Stimulated activated CD8-positive, alpha-beta memory T cell treated with anti-CD3 and anti-CD28 coated beads, Interleukin-4, amount 100 ng/mL, for 48 hours (primary cell): ENCODE measurements at regions not wholly inside any gene's neighbourhood (a gene's known extent, or its start where the extent isn't known, plus 50 kb on each side); places are given as distances from the start of the nearest gene placed in this dataset.
"Not testable (repeated sequence)": the region's sequence is repeated elsewhere in the genome, so short reads cannot be mapped to it uniquely, and the experiment has no call there.

Experiments
- DNase-seq: peaks from one replicate; pipeline ENCODE4 v3.0.0-alpha.2; 2020

- DNase-seq, result no peak
Measured at GRCh38 chr18:40197711-40198110, 1757.3 kb upstream of the PIK3C3 start.

GRCh38 chr18:40186677-40187076, 1768.4 kb upstream of the PIK3C3 start:
- DNase-seq, result no peak

GRCh38 chr18:40179729-40180461, 1775.1 kb upstream of the PIK3C3 start:
- DNase-seq, result no peak

- DNase-seq, result no peak
Measured at GRCh38 chr18:40168026-40168425, 1787.0 kb upstream of the PIK3C3 start.

GRCh38 chr18:40163254-40163653, 1791.8 kb upstream of the PIK3C3 start:
- no peak for DNase-seq

GRCh38 chr18:40160361-40160760, 1794.7 kb upstream of the PIK3C3 start:
- no peak for DNase-seq

GRCh38 chr18:40159141-40160017, 1795.7 kb upstream of the PIK3C3 start:
- no peak for DNase-seq

GRCh38 chr18:40157120-40157519, 1797.9 kb upstream of the PIK3C3 start:
- no peak for DNase-seq

GRCh38 chr18:40152859-40153258, 1802.2 kb upstream of the PIK3C3 start:
- no peak for DNase-seq

- DNase-seq, result no peak
Measured at GRCh38 chr18:40148960-40149359, 1806.1 kb upstream of the PIK3C3 start.

GRCh38 chr18:40133253-40133652, 1821.8 kb upstream of the PIK3C3 start:
- DNase-seq, result no peak

GRCh38 chr18:40132438-40132837, 1822.6 kb upstream of the PIK3C3 start:
- DNase-seq, result not testable (repeated sequence)

- no peak for DNase-seq
Measured at GRCh38 chr18:40124107-40124506, 1830.9 kb upstream of the PIK3C3 start.

GRCh38 chr18:40120796-40121391, 1834.1 kb upstream of the PIK3C3 start:
- no peak for DNase-seq

GRCh38 chr18:40120356-40120755, 1834.7 kb upstream of the PIK3C3 start:
- no peak for DNase-seq

- not testable (repeated sequence) for DNase-seq
Measured at GRCh38 chr18:40119581-40119980, 1835.5 kb upstream of the PIK3C3 start.

- DNase-seq, result no peak
Measured at GRCh38 chr18:40110455-40110854, 1844.6 kb upstream of the PIK3C3 start.

- no peak for DNase-seq
Measured at GRCh38 chr18:40109252-40110049, 1845.6 kb upstream of the PIK3C3 start.

GRCh38 chr18:40108596-40108995, 1846.4 kb upstream of the PIK3C3 start:
- DNase-seq, result no peak

- DNase-seq, result no peak
Measured at GRCh38 chr18:40102903-40103302, 1852.1 kb upstream of the PIK3C3 start.

- DNase-seq, result no peak
Measured at GRCh38 chr18:40099641-40100040, 1855.4 kb upstream of the PIK3C3 start.

- DNase-seq, result no peak
Measured at GRCh38 chr18:40096675-40097074, 1858.4 kb upstream of the PIK3C3 start.

- no peak for DNase-seq
Measured at GRCh38 chr18:40094441-40094840, 1860.6 kb upstream of the PIK3C3 start.
